ENCODE measurements at regions not wholly inside any gene's neighbourhood (a gene's known extent, or its start where the extent isn't known, plus 50 kb on each side); places are given as distances from the start of the nearest gene placed in this dataset.

GRCh38 chrX:6599230-6599860, 64.4 kb upstream of the VCX3A start:
- no peak for TF ChIP-seq CTCF (optimal IDR thresholded peaks at IDR 0.05 in 1 of 3, IDR thresholded peaks at IDR 0.05 in 1 of 3, conservative IDR thresholded peaks at IDR 0.05 in 1 of 3; ENCODE audit: extremely low read depth in 1 of 3, insufficient read depth in 2 of 3, low read length in 3 of 3)
- TF ChIP-seq EZH2 (IDR thresholded peaks at IDR 0.05; ENCODE audit: low read length) = no peak

Data from keratinocyte (primary cell).